ENCODE measurements at regions not wholly inside any gene's neighbourhood (a gene's known extent, or its start where the extent isn't known, plus 50 kb on each side); places are given as distances from the start of the nearest gene placed in this dataset.

DNA sequence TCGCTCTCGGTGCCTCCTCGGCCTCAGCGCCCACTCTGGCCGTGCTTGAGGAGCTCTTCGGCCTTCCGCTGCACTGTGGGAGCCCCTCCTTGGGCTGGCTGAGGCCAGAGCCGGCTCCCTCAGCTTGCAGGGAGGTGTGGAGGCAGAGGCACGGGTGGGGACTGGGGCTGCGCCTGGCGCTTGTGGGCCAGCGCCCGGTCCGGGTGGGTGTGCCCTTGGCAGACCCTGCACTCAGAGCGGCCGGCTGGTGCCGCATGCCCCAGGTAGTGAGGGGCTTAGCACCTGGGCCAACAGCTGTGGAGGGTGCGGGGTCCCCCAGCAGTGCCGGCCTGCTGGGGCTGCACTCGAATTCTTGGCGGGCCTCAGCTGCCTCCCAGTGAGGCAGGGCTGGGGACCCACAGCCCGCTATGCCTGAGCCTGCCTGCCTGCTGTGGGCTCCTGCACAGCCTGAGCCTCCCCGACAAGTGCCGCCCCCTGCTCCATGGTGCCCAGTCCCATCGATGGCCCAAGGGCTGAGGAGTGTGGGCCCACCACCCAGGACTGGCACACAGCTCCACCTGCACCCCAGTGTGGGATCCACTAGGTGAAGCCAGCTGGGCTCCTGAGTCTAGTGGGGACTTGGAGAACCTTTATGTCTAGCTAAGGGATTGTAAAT, 2085.2 kb upstream of the ACO1 start:
- ATAC-seq: no peak

More for the DNA sequence above, 2085.2 kb upstream of the ACO1 start:
- Histone ChIP-seq H3K4me2 (ENCODE audit: low read length) (no peak overlapping the region), H4K20me1 (ENCODE audit: insufficient read depth) (no peaks in the 10 kb centered on the region), H3K9me2 (ENCODE audit: insufficient read depth) (no peaks in the 10 kb centered on the region), H3K27ac (ENCODE audit: low read depth, low read length) (no peak overlapping the region), H3K9me3 (ENCODE audit: control insufficient read depth in 1 of 2, insufficient read depth in 1 of 2, low read depth in 1 of 2, low read length in 2 of 2) (no peaks in the 10 kb centered on the region; a peak in 1 of 4 replicates), H3K36me3 (ENCODE audit: control insufficient read depth in 1 of 2, insufficient read depth in 2 of 2, low read length in 2 of 2) (no peaks in the 10 kb centered on the region), H3K4me1 (ENCODE audit: control insufficient read depth in 1 of 2, insufficient read depth in 2 of 2, low read length in 2 of 2) (no peaks in the 10 kb centered on the region), H3K27me3 (ENCODE audit: insufficient read depth, low read length) (no peaks in the 10 kb centered on the region), H3K79me2 (ENCODE audit: insufficient read depth, low read length) (no peaks in the 10 kb centered on the region), H3K9ac (ENCODE audit: low read length) (no peak overlapping the region), H3K4me3 (replicated peaks in 1 of 2; ENCODE audit: low read depth in 1 of 2, low read length in 2 of 2) (no peak overlapping the region), H2AFZ (ENCODE audit: low read depth, low read length, poor library complexity, severe bottlenecking) (no peak overlapping the region)
- TF ChIP-seq CEBPB (IDR thresholded peaks at IDR 0.05; ENCODE audit: low read depth) (no peak), SIN3A (IDR thresholded peaks at IDR 0.05; ENCODE audit: low read depth) (no peak), ZNF274 (IDR thresholded peaks at IDR 0.05; ENCODE audit: low read depth, low read length) (no peak), EZH2phosphoT487 (IDR thresholded peaks at IDR 0.05; ENCODE audit: borderline replicate concordance) (no peak), RAD21 (IDR thresholded peaks at IDR 0.05; ENCODE audit: low read depth) (no peak), TCF7L2 (IDR thresholded peaks at IDR 0.05; ENCODE audit: borderline replicate concordance, extremely low read depth, insufficient read depth, insufficient read length) (no peak), ELF1 (IDR thresholded peaks at IDR 0.05; ENCODE audit: borderline replicate concordance, low read depth) (no peak), ZFX (IDR thresholded peaks at IDR 0.05) (no peak), JUND (IDR thresholded peaks at IDR 0.05) (no peak), EGR1 (IDR thresholded peaks at IDR 0.05; ENCODE audit: low read depth) (no peak)
- TF ChIP-seq, protein P1, sequence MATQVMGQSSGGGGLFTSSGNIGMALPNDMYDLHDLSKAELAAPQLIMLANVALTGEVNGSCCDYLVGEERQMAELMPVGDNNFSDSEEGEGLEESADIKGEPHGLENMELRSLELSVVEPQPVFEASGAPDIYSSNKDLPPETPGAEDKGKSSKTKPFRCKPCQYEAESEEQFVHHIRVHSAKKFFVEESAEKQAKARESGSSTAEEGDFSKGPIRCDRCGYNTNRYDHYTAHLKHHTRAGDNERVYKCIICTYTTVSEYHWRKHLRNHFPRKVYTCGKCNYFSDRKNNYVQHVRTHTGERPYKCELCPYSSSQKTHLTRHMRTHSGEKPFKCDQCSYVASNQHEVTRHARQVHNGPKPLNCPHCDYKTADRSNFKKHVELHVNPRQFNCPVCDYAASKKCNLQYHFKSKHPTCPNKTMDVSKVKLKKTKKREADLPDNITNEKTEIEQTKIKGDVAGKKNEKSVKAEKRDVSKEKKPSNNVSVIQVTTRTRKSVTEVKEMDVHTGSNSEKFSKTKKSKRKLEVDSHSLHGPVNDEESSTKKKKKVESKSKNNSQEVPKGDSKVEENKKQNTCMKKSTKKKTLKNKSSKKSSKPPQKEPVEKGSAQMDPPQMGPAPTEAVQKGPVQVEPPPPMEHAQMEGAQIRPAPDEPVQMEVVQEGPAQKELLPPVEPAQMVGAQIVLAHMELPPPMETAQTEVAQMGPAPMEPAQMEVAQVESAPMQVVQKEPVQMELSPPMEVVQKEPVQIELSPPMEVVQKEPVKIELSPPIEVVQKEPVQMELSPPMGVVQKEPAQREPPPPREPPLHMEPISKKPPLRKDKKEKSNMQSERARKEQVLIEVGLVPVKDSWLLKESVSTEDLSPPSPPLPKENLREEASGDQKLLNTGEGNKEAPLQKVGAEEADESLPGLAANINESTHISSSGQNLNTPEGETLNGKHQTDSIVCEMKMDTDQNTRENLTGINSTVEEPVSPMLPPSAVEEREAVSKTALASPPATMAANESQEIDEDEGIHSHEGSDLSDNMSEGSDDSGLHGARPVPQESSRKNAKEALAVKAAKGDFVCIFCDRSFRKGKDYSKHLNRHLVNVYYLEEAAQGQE (IDR thresholded peaks at IDR 0.05; ENCODE audit: low read depth): no peak
- ChIA-PET CTCF (no interaction called here), RAD21 (ENCODE audit: low non-redundant PET in 1 of 2, low total read pairs in 2 of 2, uncharacterized antibody in 2 of 2, unreplicated experiment in 2 of 2) (no interaction called here), POLR2A (no interaction called here)
- DNase-seq (ENCODE audit: low read depth, low spot score): no peak
- BruUV-seq (replicated peaks): no TSS peak
- intact Hi-C loops (cut with micrococcal nuclease): no loop called here
